Uterus (tissue), 2 donors: ENCODE measurements at regions not wholly inside any gene's neighbourhood (a gene's known extent, or its start where the extent isn't known, plus 50 kb on each side); places are given as distances from the start of the nearest gene placed in this dataset.

Experiments
- CTCF ChIP-seq, 4 experiments: fragments of 200-600 bp in 2 of 4; fragments of 450-650 bp in 2 of 4; sonication (generic) in 2 of 4; IDR thresholded peaks; one replicate each; pipeline ENCODE4 v1.5.1; 2016 to 2019; ENCODE audit warnings: antibody characterized with exemption in 4 of 4, mild to moderate bottlenecking in 2 of 4, moderate library complexity in 1 of 4
- POLR2A ChIP-seq, 2 donors: fragments of 450-650 bp; IDR thresholded peaks; one replicate each; pipeline ENCODE4 v1.6.1; 2016; ENCODE audit warnings: antibody characterized with exemption in 2 of 2, mild to moderate bottlenecking in 1 of 2, moderate library complexity in 1 of 2

DNA sequence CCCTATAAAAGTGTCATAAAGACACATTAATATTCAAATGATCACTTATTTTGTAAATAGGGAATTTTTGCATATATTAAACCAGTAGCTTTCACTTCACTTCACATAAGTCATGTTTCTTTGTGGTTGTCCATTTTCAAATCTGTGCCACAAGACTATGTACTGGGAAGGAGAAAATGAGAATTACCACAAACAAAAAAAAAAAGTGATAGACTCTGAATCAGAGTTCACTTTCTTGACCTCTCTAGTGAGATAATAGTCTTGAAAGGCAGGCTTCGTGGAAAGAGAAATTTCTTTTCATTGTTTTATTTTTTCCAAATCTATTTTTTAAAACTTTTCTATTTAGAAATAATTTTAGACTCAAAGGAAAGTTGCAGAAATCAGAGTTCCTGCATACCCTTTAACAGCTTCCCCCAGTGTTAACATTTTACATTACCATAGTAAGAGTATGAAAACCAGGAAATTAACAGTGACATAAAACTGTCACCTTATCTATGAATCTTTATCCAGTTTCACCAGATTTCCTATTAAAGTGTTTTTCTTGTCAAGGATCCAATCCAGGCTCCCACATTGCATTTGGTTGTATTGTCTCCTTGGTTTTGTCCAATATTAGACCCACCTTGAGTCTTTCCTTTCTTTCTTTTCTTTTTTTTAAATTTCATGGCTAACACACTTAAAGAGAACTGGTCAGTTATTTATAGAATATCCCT is 215.4 kb upstream of the PGRMC2 start:
- TF ChIP-seq CTCF (IDR thresholded peaks at IDR 0.05) (no peak), POLR2A (IDR thresholded peaks at IDR 0.05) (no peak)
